ENCODE measurements at regions not wholly inside any gene's neighbourhood (a gene's known extent, or its start where the extent isn't known, plus 50 kb on each side); places are given as distances from the start of the nearest gene placed in this dataset.
"Not testable (repeated sequence)": the region's sequence is repeated elsewhere in the genome, so short reads cannot be mapped to it uniquely, and the experiment has no call there.

DNA sequence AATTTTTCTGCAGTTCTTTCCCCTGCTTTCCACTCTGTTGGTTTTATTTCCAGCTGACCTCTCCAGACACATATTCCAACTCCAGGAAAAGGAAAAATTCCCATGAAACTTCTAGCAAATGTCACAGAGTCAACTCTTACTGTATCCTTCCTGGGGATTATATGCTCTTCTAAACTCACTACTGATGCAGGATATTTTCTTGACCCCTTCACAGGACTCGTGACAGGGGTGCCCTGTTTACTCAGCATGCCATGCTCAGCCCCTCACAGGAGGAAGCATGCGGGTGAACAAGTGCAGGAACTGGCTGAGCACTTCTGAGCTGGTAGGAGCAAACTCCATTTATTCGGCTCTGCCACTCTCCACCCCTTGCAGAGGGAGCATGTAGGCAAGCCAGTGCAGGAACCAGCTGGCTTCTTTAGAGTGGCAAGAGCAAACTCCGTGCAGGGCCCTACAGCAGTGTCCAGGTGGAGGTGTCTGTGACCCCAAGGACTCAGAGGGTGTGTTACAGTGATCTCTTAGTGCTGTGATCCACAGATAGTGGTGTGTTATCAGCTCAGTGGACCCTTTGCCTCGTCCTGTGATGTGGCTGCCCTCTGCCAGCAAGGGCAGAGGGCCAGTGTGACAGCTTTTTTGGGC lies 413.6 kb upstream of the GRM7 start:
- DNase-seq (ENCODE audit: low spot score), result no peak
- no peak for ATAC-seq

DNA sequence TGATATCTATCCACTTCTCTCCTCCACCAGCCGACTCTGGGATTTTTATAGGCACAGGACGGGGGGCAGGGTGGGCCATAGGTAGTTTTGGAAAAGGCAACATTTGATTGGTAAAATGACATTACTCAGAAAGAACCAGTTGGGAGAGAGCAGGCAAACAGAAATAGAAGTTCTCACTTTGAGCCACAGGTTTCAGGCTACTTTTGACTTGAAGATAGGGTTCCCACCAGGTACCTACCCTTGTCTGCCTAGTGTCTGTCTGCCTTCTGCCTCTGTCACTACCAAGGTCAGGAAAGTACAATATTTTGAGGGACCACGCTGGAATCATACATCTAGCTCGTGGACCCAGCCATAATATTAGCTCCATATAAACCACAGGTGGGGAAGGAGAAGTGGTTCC lies 412.9 kb upstream of the GRM7 start:
- DNase-seq (ENCODE audit: low spot score) (no peak), ATAC-seq (no peak)

DNA sequence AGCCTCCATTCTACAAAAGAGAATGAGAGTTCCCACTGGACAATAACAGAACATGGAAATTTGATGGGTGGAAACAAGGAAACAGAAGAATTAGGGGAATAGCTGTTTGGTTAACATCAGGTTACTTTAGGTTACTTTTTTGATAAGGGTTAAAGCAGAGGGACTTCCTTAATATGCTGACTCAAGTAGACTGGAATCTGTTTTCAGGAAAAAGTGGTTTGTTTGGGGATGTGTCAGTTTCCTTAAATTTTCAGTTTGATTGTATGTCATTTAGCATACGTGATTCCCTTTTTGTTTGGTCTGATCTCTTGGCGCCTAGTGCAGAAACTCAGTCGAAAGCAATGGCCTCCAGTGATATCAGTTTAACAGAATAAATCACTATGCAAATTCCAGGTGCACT lies 411.8 kb upstream of the GRM7 start:
- no peak for ATAC-seq

DNA sequence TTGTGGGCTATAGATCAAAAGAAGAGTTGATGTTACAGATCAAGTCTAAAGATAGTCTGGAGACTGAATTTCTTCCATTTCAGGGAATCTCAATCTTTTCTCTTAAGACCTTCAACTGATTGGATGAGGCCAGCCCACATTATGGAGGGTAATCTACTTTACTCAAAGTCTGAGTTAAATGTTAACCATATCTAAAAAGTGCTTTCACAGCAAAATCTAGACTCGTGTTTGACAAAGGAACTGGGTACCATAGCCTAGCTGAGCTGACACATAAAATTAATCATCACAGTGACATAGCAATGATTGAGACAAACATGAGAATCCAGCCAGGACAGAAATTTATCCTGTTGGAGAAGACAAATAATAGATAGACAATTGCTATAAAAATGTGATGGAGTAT lies 407.9 kb upstream of the GRM7 start:
- DNase-seq (ENCODE audit: low spot score) (no peak), ATAC-seq (no peak)

More for the DNA sequence above, 411.8 kb upstream of the GRM7 start:
- DNase-seq (ENCODE audit: low spot score), result no peak

DNA sequence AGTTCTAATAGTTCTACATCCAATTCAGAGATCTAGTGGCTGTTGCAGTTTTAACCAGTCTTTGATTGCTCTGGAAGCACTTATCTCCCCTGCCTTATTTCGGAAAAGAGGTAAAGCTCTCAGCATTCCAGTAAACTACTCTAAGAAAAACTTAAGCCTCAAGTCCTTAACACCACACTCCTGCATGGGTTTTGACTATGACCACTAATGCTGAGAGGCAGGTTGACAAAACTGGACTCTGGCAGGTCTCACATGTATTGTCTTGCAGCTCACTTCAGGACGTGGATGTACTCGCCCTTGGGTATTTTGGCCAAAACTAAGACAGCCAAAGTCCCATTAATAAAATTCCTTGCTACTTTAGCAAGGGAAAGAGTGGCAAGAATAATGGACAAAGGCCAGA lies 405.9 kb upstream of the GRM7 start:
- ATAC-seq (no peak), DNase-seq (ENCODE audit: low spot score) (no peak)

DNA sequence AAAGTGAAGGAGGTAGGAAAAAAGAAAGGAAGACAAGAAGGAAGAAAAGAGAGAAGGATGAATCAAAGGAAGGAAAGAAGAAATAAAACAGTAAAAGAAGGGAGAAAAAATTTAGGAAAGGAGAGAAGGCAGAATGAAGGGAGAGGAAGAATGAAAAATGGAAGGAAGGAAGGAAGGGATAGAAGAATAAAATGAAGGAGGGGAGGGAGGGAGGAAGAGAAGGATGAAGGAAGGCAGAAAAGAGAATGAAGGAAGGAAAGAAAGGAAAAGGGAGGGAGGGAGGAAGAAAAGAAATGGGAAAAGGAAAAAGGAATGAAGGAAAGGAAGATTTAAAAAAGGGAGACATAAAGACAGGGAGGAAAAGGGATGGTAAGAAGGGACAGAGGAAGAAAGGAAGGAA lies 393.7 kb upstream of the GRM7 start:
- DNase-seq (ENCODE audit: low spot score) (no peak), ATAC-seq (no peak)

DNA sequence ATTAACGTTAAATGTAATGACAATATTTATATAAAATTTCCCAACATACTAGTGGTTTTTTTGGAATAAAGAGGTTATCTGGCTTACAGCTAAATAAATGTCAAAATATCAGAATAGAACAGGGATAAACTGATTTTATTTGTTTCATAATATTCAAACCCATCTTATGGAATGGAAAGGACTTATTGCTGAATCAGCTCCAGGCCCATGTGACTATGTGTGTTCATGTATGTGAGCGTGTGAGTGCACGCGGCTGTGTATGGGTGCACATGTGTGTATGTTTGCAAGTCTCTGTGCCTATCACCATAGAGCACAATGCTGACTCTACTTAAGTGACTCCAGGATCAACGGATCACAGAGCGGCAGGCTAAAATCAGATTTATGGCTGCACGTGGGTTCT lies 392.3 kb upstream of the GRM7 start:
- ATAC-seq (no peak), DNase-seq (ENCODE audit: low spot score) (no peak)

DNA sequence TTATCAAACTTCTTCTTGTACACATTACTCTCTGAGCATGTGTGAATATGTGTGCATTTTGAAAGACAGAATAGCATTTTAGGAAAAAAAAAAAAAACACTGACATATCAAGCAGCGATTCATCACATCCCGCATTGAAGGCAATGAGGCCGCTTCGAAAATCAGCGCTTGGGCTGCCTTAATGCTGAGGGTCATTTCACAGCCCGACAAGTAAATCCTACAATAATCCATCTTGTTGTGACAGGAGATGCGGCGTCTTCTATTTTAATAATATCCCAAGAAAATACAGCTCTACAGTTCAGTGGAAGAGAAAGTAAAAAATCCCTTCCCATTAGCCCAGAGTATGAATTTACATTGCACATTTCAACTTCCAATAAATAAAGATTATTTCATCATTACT lies 389.2 kb upstream of the GRM7 start:
- ATAC-seq (no peak), DNase-seq (ENCODE audit: low spot score) (no peak)

DNA sequence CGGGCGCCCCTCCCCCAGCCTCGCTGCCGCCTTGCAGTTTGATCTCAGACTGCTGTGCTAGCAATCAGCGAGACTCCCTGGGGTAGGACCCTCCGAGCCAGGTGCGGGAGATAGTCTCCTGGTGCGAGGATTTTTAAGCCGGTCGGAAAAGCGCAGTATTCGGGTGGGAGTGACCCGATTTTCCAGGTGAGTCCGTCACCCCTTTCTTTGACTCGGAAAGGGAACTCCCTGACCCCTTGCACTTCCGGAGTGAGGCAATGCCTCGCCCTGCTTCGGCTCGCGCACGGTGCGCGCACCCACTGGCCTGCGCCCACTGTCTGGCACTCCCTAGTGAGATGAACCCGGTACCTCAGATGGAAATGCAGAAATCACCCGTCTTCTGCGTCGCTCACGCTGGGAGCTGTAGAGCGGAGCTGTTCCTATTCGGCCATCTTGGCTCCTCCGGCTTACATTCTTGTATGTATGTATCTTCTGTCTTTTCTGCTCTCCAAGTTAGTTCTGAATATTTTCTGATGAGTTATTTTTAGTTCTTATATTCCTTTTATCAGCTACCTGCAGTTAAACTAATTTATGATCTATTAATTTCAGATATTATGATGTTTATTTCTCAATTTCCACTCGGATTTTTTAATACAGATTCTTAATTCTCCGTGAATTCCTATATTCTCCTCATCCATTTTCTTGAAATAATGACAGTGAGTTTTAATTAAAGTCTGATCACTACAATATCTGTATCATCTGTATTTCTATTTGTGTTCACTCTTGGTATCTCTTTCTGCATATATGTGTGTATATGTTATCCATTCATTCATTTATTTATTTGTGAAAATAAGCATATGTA lies 370.2 kb upstream of the GRM7 start:
- DNase-seq (ENCODE audit: low spot score); ATAC-seq: not testable (repeated sequence)

DNA sequence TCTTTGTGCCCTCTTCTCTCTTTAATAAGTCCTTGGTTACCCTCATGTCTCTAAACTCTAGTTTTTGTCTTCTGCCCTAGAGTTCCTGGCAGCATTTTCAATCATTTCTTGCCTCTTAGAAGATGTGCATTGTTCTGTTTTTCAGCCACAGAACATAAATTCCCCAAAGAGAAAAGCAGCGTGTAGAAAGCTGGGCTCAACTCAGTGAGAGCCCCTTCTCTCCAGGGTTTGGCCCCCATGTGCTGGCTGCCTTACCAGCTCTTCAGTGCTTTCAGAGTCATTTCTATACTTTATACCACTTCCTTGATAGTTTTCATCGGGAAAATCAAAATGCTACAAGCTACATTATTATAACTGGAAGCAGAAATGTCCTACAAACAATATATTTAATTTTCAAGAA lies 369.1 kb upstream of the GRM7 start:
- no peak for DNase-seq (ENCODE audit: low spot score)
- no peak for ATAC-seq

DNA sequence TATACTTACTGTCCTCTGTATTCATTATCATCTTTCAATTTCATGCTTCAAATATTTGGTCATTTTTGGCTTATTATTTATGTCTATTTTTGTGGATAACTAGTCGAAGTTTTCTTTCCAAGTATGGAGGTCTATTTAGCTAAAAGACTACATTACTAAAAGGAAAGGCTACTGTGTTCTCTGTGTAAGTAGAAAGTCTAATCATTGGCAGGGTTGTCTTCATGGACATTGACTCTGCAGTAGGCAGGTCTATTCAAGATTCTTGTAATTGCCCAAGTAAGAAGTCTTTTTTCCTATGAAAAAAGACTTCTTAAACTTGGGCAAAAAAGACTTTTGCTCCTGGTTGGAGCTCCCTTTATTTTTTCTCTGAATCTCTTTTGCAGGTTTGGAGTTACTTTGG lies 368.6 kb upstream of the GRM7 start:
- ATAC-seq (no peak), DNase-seq (ENCODE audit: low spot score) (no peak)

DNA sequence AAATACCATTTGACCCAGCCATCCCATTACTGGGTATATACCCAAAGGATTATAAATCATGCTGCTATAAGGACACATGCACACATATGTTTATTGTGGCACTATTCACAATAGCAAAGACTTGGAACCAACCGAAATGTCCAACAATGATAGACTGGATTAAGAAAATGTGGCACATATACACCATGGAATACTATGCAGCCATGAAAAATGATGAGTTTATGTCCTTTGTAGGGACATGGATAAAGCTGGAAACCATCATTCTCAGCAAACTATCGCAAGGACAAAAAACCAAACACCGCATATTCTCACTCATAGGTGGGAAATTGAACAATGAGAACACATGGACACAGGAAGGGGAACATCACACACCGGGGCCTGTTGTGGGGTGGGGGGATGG lies 362.0 kb upstream of the GRM7 start:
- ATAC-seq, result not testable (repeated sequence)

DNA sequence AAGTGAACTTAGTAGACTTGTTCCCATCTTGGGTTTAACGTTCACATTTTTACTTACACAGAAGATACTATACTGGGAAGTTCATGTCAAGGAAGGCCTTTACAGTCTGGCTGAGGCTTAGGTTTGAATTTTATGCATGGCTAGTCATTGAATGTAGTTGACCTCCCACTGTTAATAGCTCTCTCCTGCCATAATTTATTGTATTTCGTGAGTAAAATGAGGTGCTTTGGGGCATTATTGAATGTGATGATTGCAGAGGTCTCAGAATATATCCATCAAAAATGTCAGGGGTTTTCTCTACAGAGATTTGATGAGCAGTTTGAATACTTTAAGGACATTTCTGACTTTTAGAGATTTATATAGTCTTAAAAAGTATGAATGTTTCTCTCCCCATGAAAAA lies 356.6 kb upstream of the GRM7 start:
- DNase-seq (ENCODE audit: low spot score), result no peak
- ATAC-seq, result no peak

More for the DNA sequence above, 362.0 kb upstream of the GRM7 start:
- DNase-seq (ENCODE audit: low spot score), result not testable (repeated sequence)

DNA sequence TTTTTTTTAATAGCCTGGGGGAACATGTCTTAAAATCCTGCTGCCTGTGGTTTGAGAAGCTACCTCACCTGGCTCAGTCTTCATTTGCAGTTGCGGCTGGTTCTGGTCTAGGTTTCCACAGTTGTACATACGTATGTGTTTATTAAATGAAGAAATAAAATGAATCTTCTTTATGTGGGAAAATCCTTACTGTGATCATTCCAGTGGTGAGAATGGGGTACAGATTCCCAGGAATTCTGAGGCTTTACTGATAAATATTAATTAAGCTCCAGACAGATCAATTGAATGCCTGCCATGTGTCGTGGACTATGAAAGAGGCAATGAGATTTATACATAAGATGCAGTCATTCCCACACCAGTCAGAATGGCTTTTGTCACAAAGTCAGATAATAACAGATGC lies 356.1 kb upstream of the GRM7 start:
- ATAC-seq, result no peak

DNA sequence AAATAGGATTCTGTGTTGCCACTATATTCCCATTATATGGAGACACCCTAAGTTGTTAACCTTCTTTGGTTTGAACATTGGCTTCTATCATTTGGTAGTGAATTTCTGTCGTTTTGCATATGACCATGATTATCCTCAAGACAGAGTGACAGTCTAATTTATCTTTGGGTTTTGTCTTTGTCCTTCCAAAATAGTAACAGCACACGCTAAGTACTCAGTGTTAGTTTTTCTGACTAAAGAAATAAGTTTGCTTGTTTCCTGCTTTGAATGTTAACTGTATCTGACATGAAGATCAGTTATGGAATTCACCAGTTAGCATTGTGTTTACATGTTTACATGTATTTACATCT lies 352.5 kb upstream of the GRM7 start:
- no peak for ATAC-seq
- DNase-seq (ENCODE audit: low spot score), result no peak

More for the DNA sequence above, 356.1 kb upstream of the GRM7 start:
- DNase-seq (ENCODE audit: low spot score), result no peak

DNA sequence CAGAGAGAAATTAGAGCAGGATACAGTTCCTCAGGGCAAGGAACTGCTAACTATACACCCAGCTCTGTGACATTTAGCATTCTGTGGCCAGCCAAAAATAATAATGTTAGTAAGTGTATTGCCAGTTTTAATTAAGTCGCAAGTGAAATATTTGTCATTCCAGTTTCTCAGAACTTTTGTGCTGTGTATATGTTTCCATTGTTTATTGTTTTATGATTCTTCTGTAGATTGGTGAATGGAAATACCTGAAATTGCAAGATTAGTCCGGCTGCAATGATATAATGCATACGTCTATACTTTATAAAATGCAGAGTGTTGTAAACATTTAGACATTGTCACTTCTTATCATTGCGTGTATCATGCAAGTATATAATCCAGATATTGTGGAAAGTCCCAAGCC lies 351.3 kb upstream of the GRM7 start:
- no peak for DNase-seq (ENCODE audit: low spot score)
- no peak for ATAC-seq

DNA sequence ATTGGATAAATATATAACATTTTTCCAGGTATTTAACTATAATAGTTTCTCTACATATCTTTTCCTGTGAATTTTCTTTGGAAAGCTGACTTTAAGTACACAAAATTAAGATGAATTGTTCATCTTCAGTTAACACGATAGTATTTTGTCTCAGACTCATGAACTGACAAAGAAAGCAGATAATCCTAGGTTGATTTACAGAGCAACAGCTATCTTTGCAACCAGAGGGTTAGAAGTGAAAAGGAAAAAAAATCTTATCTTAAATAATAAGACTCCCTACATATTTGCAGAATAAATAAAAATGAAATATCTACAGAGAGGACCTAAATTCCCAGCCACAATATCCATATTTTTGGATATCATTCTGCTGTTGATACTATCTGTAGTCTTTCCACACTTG lies 350.2 kb upstream of the GRM7 start:
- ATAC-seq (no peak), DNase-seq (ENCODE audit: low spot score) (no peak)

DNA sequence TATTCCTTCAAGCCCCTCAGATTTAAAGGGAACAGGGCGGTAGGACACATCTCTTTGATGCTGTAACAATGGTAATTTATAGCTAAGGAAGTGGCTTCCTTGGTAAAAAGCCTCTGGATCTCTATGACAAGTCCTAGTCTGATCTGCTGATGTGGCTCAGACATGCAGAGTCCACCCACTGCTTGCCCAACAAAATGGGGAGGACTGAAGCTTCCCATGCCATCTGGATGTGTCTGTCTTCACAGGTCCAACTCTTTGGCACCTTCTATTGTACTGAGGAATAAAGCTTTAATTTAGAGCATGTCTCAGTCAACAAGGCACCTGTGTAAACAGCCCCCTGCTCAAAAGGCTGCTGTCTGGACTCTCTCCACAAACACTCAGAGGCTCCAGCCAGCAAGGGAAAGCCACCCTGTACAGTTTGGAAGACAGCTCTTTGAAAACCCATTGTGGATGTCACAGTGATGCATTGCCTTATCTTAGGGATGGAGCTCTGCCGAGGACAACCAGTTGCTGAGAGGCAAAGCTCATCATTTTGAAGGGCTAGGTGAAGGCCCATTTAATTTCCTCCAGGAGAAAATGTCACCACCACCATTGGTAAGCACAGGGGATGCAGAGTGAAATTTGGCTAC lies 348.6 kb upstream of the GRM7 start:
- ATAC-seq, result no peak
- no peak for DNase-seq (ENCODE audit: low spot score)

DNA sequence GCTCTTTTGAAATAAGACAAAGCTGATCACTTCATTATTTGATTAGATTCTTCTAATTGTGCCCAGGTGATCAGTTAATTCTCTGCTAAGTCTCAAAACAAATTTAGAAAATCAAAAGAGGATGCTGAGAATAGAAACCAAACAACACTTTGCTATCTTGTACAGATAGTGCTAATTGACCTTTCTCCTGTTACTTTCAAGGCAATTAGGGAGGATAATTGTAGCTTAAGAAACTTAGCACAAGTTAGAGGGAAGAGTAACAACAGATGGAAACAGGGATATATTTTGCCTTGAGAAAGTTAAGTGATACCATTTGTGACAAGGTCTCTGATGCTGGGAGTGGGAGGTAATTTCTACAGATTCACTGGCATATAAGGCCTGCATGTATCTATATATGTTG lies 344.8 kb upstream of the GRM7 start:
- DNase-seq (ENCODE audit: low spot score), result no peak
- no peak for ATAC-seq

DNA sequence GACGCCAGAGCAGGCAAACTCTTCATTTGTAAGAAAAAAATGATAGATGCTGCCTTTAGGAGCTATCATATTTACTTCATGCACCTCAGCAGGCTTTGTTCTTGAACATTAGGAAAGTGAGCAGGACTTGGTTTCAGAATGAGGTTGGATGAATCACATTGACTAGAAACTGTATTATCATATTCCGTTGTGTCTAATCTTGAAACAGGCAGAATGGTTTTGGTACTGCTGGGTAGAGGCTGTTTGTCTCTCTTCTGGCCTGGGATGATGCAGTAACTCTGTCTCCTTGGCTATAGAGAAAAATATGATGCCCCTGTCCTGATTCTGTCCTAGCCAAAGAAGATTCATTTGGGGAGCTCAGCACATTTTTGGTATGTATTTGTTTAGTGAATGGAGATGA lies 344.2 kb upstream of the GRM7 start:
- DNase-seq (ENCODE audit: low spot score), result no peak
- ATAC-seq, result no peak

DNA sequence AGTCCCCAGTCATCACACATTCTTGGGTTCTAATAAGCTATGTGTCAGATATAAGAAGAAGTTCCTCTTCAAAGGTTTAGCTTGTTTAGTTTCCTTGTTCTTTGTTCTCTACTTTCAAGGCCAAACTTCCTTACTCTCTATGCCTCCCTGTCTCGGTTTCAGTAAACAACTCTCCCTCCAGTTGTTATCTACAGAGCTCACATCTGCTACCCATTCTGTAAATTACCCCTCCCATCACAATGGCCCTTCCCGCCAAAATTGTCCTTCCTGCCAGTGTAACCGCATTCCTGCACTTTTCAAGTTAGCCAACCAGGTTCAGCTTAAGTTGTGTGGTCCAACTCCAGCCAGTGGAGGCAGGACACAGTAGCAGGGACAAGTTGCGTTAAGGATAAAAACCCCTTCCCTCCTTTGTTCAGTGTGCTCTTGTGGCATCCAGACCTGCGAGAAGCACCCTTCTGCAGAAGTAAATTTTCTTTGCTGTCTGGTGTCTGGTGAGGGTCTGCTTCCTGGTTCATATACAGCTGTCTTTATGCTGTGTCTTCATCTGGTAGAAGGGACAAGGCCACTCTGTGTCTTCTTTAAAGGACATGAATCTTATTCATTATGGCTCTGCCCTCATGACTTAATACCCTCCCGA lies 342.1 kb upstream of the GRM7 start:
- no peak for DNase-seq (ENCODE audit: low spot score)
- no peak for ATAC-seq
